NCI-H226 (cell line): ENCODE measurements at regions not wholly inside any gene's neighbourhood (a gene's known extent, or its start where the extent isn't known, plus 50 kb on each side); places are given as distances from the start of the nearest gene placed in this dataset.

Experiments used
- DNase-seq: peaks from one replicate; pipeline ENCODE4 v3.0.0-alpha.2; 2015

DNA sequence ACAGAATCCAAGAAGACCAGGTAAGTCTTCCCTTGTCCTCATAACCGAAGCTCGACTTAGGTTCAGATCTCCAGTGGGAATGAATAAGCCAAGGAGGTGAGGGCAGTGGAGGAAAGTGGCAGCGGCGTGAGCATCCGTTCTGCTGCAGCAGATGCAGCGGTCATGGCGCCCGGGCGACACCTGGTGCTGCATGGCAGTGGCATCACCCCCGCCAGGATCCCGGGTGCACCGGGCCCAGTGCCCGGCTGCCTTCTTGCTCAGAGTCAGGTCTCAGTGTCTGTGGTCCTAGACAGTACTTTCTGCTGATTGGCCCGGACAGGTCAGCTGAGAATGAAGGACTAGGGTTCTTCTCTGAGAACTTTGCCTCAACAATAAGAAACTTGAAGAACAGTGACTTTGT lies 83.4 kb upstream of the SORBS2 start:
- DNase-seq, result no peak

- no peak for DNase-seq
Observed at GRCh38 chr4:185895866-185896265, 83.9 kb upstream of the SORBS2 start.

- no peak for DNase-seq
Observed at GRCh38 chr4:185896817-185897488, 85.0 kb upstream of the SORBS2 start.

- no peak for DNase-seq
Observed at GRCh38 chr4:185898413-185898812, 86.4 kb upstream of the SORBS2 start.

DNA sequence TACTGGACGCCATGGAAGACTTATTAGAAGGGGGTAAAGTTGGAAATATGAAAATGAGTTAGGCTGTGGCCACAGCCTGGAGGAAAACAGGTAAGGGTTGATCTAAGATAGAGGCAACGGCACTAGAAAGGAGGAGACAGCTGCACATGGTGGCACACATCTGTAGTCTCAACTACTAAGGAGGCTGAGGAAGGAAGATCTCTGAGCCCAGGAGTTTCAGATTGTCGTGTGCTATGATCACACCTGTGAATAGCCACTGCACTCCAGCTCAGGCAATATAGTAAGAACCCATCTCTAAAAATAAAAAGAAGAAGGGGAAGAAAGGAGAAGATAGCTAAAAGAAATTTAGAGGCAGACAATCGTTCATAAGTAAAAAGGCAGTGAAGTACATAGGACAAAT lies 87.8 kb upstream of the SORBS2 start:
- no peak for DNase-seq

GRCh38 chr4:185902654-185903053 lies 90.7 kb upstream of the SORBS2 start:
- DNase-seq, result no peak

DNA sequence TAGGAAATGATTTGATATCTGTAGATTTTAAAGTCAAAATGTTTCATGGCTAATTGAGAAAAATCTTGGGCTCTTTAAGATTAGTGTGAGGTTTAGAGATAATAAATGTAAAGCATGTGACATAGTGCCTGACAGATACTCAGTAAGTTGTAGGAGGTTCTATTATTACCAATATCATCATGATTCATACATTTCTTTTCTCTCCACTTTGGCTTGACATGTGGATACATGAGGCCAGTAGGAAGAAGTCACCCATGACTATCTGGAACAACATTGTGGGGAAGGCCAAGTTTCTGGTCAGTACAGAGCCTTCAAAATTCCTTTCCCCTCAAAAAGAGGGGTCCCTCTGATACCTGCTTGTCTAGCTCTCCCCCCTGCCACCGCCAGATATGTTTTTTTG lies 91.2 kb upstream of the SORBS2 start:
- DNase-seq, result no peak

- no peak for DNase-seq
Observed at GRCh38 chr4:185904381-185904780, 92.4 kb upstream of the SORBS2 start.

GRCh38 chr4:185909972-185910371 lies 98.0 kb upstream of the SORBS2 start:
- no peak for DNase-seq

- no peak for DNase-seq
Observed at GRCh38 chr4:185911556-185912064, 99.6 kb upstream of the SORBS2 start.

GRCh38 chr4:185912779-185913178 lies 100.8 kb upstream of the SORBS2 start:
- DNase-seq, result no peak

- no peak for DNase-seq
Observed at GRCh38 chr4:185914583-185915199, 102.7 kb upstream of the SORBS2 start.

- DNase-seq, result no peak
Observed at GRCh38 chr4:185915271-185915670, 103.3 kb upstream of the SORBS2 start.

DNA sequence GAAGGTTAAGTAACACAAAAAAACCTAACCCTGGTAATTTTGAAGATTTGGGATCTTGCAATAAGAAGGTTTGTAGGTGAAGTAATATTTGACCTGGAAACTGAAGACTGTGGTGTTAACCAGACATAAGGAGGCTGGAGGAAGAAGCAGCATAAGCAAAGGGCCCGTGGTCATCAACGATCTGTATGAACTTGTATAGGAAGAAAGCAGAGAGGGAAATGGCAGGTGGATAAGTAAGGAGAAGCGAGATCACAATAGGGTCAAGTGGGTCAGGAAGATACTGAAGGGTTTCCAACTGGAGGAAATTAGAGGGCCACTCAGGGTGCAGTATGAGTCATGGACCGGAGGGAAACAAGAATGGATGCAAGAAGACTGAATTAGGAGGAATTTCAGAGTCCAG lies 103.8 kb upstream of the SORBS2 start:
- DNase-seq, result no peak

GRCh38 chr4:185916231-185916630 lies 104.2 kb upstream of the SORBS2 start:
- no peak for DNase-seq

DNA sequence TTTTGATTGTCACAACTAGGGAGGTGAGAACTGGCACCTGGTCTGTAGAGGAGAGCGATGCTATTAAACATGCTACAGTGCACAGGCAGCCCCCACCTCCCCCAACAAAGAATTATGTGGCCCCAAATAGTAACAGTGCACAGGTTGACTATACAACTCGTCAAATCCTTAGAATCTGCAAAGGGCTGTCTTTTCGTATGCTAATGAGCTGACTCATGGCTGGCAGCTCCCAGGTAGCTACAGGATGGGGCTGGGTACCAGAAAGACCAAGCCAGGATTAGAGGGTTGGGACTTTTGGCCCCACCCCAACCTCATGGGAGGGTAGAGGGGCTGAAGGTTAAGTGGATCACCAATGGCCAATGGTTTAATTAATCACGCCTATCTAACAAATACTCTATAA lies 104.7 kb upstream of the SORBS2 start:
- DNase-seq, result no peak

DNA sequence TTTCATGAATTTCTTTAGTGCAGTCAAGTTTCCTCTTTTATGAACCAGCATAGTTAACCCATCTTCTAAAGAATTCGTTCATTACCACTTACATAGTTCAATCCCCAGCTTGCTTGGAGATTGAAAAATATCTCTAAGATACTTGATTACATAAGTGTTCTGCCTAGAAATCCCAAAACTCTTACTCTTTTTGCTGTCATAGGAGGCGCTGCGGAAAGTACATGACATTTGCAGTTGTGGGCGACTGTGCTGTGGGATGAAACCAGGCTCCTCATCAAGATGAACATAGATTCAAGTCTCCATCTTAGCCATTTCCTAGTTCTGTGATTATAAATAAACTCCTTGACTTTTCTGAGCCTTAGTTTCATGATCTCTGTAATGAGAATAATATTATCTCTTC lies 107.1 kb upstream of the SORBS2 start:
- DNase-seq, result no peak

- DNase-seq, result no peak
Observed at GRCh38 chr4:185920171-185920570, 108.2 kb upstream of the SORBS2 start.

GRCh38 chr4:185920691-185921260 lies 108.8 kb upstream of the SORBS2 start:
- DNase-seq, result no peak

GRCh38 chr4:185921583-185922555 lies 109.9 kb upstream of the SORBS2 start:
- DNase-seq, result peak; percentile 7

- no peak for DNase-seq
Observed at GRCh38 chr4:185924458-185925044, 112.6 kb upstream of the SORBS2 start.

GRCh38 chr4:185925910-185926360 lies 113.9 kb upstream of the SORBS2 start:
- peak; percentile 66 for DNase-seq

- no peak for DNase-seq
Observed at GRCh38 chr4:185931375-185931774, 119.4 kb upstream of the SORBS2 start.
